Hypothalamus (tissue), 51 donors: ENCODE measurements at regions not wholly inside any gene's neighbourhood (a gene's known extent, or its start where the extent isn't known, plus 50 kb on each side); places are given as distances from the start of the nearest gene placed in this dataset.

Experiments
- DNase-seq, 51 donors: peaks; one replicate each; lab custom pipeline; 2025; lab: John Stamatoyannopoulos, UW

- peak in 11 of 51 donors; percentile 7 to 43 (median 12) for DNase-seq
These were observed 78.7 kb upstream of the ATP2B2 start for GRCh38 chr3:10583798-10584708.

GRCh38 chr3:10585945-10586344, 80.6 kb upstream of the ATP2B2 start:
- no peak for DNase-seq

- DNase-seq = no peak
These were observed 89.5 kb upstream of the ATP2B2 start for GRCh38 chr3:10594915-10595314.

GRCh38 chr3:10596746-10597448, 91.5 kb upstream of the ATP2B2 start:
- peak in 2 of 51 donors; percentile 5 to 15 for DNase-seq

- DNase-seq = no peak
These were observed 92.3 kb upstream of the ATP2B2 start for GRCh38 chr3:10597733-10598132.

- DNase-seq = no peak
These were observed 93.6 kb upstream of the ATP2B2 start for GRCh38 chr3:10599017-10599416.

- DNase-seq = no peak
These were observed 94.1 kb upstream of the ATP2B2 start for GRCh38 chr3:10599444-10599843.

- DNase-seq = peak in 38 of 51 donors; percentile 12 to 82 (median 50)
These were observed 94.9 kb upstream of the ATP2B2 start for GRCh38 chr3:10600296-10600714.

GRCh38 chr3:10600726-10601125, 95.3 kb upstream of the ATP2B2 start:
- peak in 8 of 51 donors; percentile 47 to 79 (median 64) for DNase-seq

- peak in 37 of 51 donors; percentile 10 to 80 (median 55) for DNase-seq
These were observed 95.9 kb upstream of the ATP2B2 start for GRCh38 chr3:10601151-10601856.

- DNase-seq = no peak
These were observed 96.5 kb upstream of the ATP2B2 start for GRCh38 chr3:10601857-10602230.

GRCh38 chr3:10602271-10602670, 96.9 kb upstream of the ATP2B2 start:
- DNase-seq = no peak

- DNase-seq = peak in 3 of 51 donors; percentile 5 to 53 (median 34)
These were observed 97.7 kb upstream of the ATP2B2 start for GRCh38 chr3:10602769-10603768.

- DNase-seq = peak in 27 of 51 donors; percentile 4 to 54 (median 30)
These were observed 103.7 kb upstream of the ATP2B2 start for GRCh38 chr3:10609134-10609533.

- no peak for DNase-seq
These were observed 108.8 kb upstream of the ATP2B2 start for GRCh38 chr3:10614168-10614567.

GRCh38 chr3:10615715-10616114, 110.3 kb upstream of the ATP2B2 start:
- no peak for DNase-seq

GRCh38 chr3:10616321-10616720, 110.9 kb upstream of the ATP2B2 start:
- no peak for DNase-seq

GRCh38 chr3:10619989-10620832, 114.8 kb upstream of the ATP2B2 start:
- DNase-seq = no peak

GRCh38 chr3:10620833-10621082, 115.4 kb upstream of the ATP2B2 start:
- DNase-seq = no peak
